Mesendoderm (in vitro differentiated cells): ENCODE measurements at regions not wholly inside any gene's neighbourhood (a gene's known extent, or its start where the extent isn't known, plus 50 kb on each side); places are given as distances from the start of the nearest gene placed in this dataset.

Source experiments
- DNase-seq: peaks from one replicate; pipeline ENCODE4 v3.0.0; 2013
- H2AK5ac ChIP-seq: 2 replicates; pipeline ENCODE4 v1.6.1; 2013; ENCODE audit warnings: low read length, inconsistent platforms
- H2BK120ac ChIP-seq: 2 replicates; pipeline ENCODE4 v1.6.1; 2013; ENCODE audit warnings: low read depth, mild to moderate bottlenecking, low read length, moderate library complexity, mixed read lengths
- H2BK15ac ChIP-seq: replicated peaks from 2 replicates; pipeline ENCODE4 v1.6.1; 2013; ENCODE audit warnings: low read depth, mild to moderate bottlenecking, moderate library complexity
- H2BK5ac ChIP-seq: 2 replicates; pipeline ENCODE4 v1.6.1; 2013; ENCODE audit warnings: low read length, inconsistent platforms
- H3K18ac ChIP-seq: 2 replicates; pipeline ENCODE4 v1.6.1; 2013; ENCODE audit warnings: mild to moderate bottlenecking, low read length, mixed read lengths
- H3K23ac ChIP-seq: one replicate; pipeline ENCODE4 v1.6.1; 2013; ENCODE audit warnings: low read length
- H3K27ac ChIP-seq: 2 replicates; pipeline ENCODE4 v1.5.1; 2013; ENCODE audit warnings: low read depth, mild to moderate bottlenecking, inconsistent platforms, low read length, moderate library complexity
- H3K27me3 ChIP-seq: 2 replicates; pipeline ENCODE4 v1.6.1; 2013; ENCODE audit warnings: low read length, control low read depth, mild to moderate bottlenecking, inconsistent platforms; ENCODE audit not compliant: insufficient read depth, poor library complexity
- H3K36me3 ChIP-seq: 2 replicates; pipeline ENCODE4 v1.6.1; 2013; ENCODE audit warnings: low read length, inconsistent platforms; ENCODE audit not compliant: control insufficient read depth, insufficient read depth
- H3K4ac ChIP-seq: one replicate; pipeline ENCODE4 v1.6.1; 2013; ENCODE audit warnings: low read depth, mild to moderate bottlenecking, low read length, moderate library complexity
- H3K4me1 ChIP-seq: 2 replicates; pipeline ENCODE4 v1.6.1; 2013; ENCODE audit warnings: low read depth, low read length, inconsistent platforms; ENCODE audit not compliant: control insufficient read depth
- H3K4me2 ChIP-seq: 2 replicates; pipeline ENCODE4 v1.6.1; 2013; ENCODE audit warnings: low read length
- H3K4me3 ChIP-seq: 2 replicates; pipeline ENCODE4 v1.5.1; 2013; ENCODE audit warnings: mild to moderate bottlenecking, low read length
- H3K56ac ChIP-seq: one replicate; pipeline ENCODE4 v1.6.1; 2013; ENCODE audit warnings: low read length
- H3K79me1 ChIP-seq: 2 replicates; pipeline ENCODE4 v1.6.1; 2013; ENCODE audit warnings: low read length, inconsistent platforms
- H3K79me2 ChIP-seq: 2 replicates; pipeline ENCODE4 v1.6.1; 2013; ENCODE audit warnings: mild to moderate bottlenecking, low read length; ENCODE audit not compliant: control insufficient read depth, insufficient read depth
- H3K9ac ChIP-seq: 2 replicates; pipeline ENCODE4 v1.6.1; 2013; ENCODE audit warnings: low read length, inconsistent platforms
- H4K5ac ChIP-seq: one replicate; pipeline ENCODE4 v1.6.1; 2013; ENCODE audit warnings: low read length
- H4K8ac ChIP-seq: one replicate; pipeline ENCODE4 v1.6.1; 2013; ENCODE audit warnings: low read depth, mild to moderate bottlenecking, control low read depth, low read length, moderate library complexity
- whole genome bisulfite sequencing: extraction: QIAGEN DNeasy Blood & Tissue Kit; methylation state at CpG from one replicate; pipeline ENCODE4 v1.1.7; 2013; ENCODE audit warnings: low lambda C conversion rate, missing lambda C conversion rate; ENCODE audit not compliant: insufficient coverage; ENCODE audit errors: extremely low coverage; 5-methylcytosine and 5-hydroxymethylcytosine counted together

DNA sequence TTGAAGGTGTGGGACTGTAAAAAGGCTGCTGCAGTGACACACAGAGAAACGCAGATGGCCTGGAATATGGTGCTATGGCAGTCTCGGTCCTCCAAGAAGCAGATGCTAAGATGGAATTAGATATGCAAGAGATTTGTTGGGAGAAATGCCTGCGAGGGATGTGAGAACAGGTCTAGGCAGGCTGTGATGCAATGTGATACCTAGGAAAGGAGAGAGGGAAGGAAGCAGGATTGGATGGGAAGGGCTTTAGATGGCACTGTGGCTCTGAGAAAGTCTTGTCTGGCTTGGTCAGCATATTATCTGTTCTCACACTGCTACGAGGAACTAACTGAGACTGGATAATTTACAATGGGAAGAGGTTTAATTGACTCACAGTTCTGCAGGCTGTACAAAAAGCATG is 374.4 kb downstream of the BCAT1 start:
- Histone ChIP-seq H2BK5ac (no peak overlapping the region), H3K4me2 (no peak overlapping the region), H2BK120ac (no peak overlapping the region), H2AK5ac (no peak overlapping the region), H3K4ac (no peak overlapping the region), H3K27ac (no peak overlapping the region), H3K56ac (no peak overlapping the region), H3K27me3 (no peaks in the 10 kb centered on the region), H3K79me1 (no peaks in the 10 kb centered on the region), H4K8ac (no peak overlapping the region), H3K23ac (no peak overlapping the region), H3K18ac (no peak overlapping the region), H4K5ac (no peak overlapping the region), H3K36me3 (no peaks in the 10 kb centered on the region), H2BK15ac (no peak overlapping the region), H3K4me1 (no peaks in the 10 kb centered on the region), H3K79me2 (no peaks in the 10 kb centered on the region), H3K9ac (no peak overlapping the region), H3K4me3 (no peak overlapping the region)
- WGBS = no CpG with 5 or more reads among the region's 4 CpGs
- peak; percentile 68 for DNase-seq

DNA sequence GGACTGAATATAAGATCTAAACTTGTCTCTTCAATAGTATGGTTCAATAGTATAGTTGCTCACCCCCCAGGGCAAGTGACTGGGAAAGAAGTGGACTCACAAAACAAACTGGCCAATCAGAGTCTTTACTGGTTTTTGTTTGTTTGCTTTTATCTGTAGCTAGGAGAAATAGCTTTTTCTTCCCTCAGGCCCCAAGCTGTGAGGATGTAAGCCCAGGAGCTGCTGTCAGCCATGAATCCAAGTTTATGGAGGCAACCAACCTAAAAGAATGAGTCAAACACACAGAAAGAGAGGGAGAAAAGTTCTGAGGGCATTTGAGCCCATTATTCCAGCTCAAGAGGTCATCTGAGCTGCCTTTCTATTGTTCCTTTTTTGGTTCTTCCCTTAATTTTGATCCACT is 375.3 kb downstream of the BCAT1 start:
- Histone ChIP-seq H4K5ac (no peak overlapping the region), H3K36me3 (no peaks in the 10 kb centered on the region)

DNA sequence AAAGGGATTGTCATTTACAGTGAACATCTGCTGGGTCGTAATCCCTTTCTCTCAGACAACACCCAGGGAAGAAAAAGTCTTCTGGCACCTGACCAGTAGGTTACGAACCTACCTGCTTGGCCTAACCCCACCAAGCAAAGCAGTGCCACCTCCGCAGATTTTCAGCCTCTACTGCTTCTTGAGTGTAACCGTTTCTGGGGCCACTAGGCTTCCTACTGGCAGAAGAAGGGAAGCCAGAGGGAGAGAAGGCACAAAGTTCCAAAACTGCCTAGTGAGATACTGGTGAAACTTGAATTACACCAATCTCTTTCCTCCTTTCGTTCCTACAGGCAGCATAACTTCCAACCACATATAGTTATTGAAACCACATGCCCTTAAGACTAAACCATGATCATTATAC is 383.6 kb downstream of the BCAT1 start:
- Histone ChIP-seq H3K79me2 (no peaks in the 10 kb centered on the region), H3K79me1 (peaks cover 2% of the 10 kb centered on the region), H3K4me2 (no peak overlapping the region), H2BK120ac (no peak overlapping the region), H3K9ac (no peak overlapping the region), H3K18ac (no peak overlapping the region), H3K4me3 (no peak overlapping the region), H3K4me1 (peaks cover 6% of the 10 kb centered on the region), H2BK5ac (no peak overlapping the region), H4K8ac (no peak overlapping the region), H3K27me3 (no peaks in the 10 kb centered on the region), H3K4ac (no peak overlapping the region), H2AK5ac (no peak overlapping the region), H3K23ac (no peak overlapping the region), H3K27ac (no peak overlapping the region), H3K56ac (no peak overlapping the region), H4K5ac (no peak overlapping the region), H3K36me3 (no peaks in the 10 kb centered on the region), H2BK15ac (no peak overlapping the region)
- peak; percentile 51 for DNase-seq
- WGBS = no CpG with 5 or more reads among the region's 5 CpGs

More for the DNA sequence above, 375.3 kb downstream of the BCAT1 start:
- no peak overlapping the region for H3K56ac ChIP-seq
- H3K4me1 ChIP-seq = no peaks in the 10 kb centered on the region
- no peak overlapping the region for H2BK15ac ChIP-seq
- no peaks in the 10 kb centered on the region for H3K79me1 ChIP-seq
- H3K27ac ChIP-seq = no peak overlapping the region
- no peaks in the 10 kb centered on the region for H3K79me2 ChIP-seq
- H4K8ac ChIP-seq = no peak overlapping the region
- no peak overlapping the region for H2BK5ac ChIP-seq
- H3K9ac ChIP-seq = no peak overlapping the region
- no peak overlapping the region for H2AK5ac ChIP-seq
- H2BK120ac ChIP-seq = no peak overlapping the region
- no peak overlapping the region for H3K4me2 ChIP-seq
- no peak overlapping the region for H3K23ac ChIP-seq
- H3K27me3 ChIP-seq = no peaks in the 10 kb centered on the region
- H3K4ac ChIP-seq = no peak overlapping the region
- peak; percentile 32 for DNase-seq
- H3K4me3 ChIP-seq = no peak overlapping the region
- H3K18ac ChIP-seq = no peak overlapping the region

DNA sequence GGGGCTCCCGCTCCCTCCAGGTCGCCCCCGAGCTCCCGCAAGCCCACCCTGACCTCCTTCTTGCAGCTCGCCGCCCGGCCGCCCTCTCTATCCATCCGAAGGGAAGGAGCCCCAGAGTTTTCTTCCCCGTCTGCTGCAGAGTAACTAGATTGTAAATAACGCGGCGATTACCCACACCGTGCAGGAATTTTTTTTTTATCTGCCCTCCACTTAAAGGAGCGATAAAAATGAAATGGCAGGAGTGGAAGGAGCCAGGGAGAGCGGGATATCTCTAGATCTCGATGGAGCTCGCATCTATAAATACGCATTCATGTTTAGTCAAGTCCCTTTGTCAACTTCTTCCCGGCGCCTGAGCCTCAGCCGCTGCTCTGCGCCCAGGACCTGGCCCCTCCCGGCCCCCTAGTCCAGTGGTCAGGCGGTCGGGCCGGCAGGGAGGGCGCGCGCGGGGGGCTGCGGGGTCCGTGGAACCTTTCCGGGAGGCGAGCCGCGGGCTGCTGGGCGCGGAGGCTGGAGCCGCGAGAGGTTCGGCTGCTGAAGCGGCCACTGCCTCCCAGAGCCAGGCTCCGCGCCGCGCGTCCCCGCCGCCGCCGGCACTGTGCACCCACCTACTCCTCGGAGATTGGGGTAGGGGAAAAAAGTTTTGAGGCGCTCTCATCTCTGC is 386.0 kb downstream of the BCAT1 start:
- no CpG with 5 or more reads among the region's 54 CpGs for WGBS
- Histone ChIP-seq H3K56ac (peak overlapping the region; percentile 84), H3K79me1 (peaks cover 2% of the 10 kb centered on the region), H3K36me3 (no peaks in the 10 kb centered on the region), H3K27me3 (no peaks in the 10 kb centered on the region), H3K18ac (peak overlapping the region; percentile 99), H3K4me2 (peak overlapping the region; percentile 86), H3K9ac (peak overlapping the region; percentile 78), H2AK5ac (no peak overlapping the region), H4K8ac (no peak overlapping the region), H2BK15ac (peak overlapping the region; percentile 86), H3K4me1 (peaks cover 6% of the 10 kb centered on the region), H2BK120ac (peak overlapping the region; percentile 93), H2BK5ac (no peak overlapping the region), H3K27ac (peak overlapping the region; percentile 49), H3K23ac (peak overlapping the region; percentile 36), H3K4me3 (peak overlapping the region; percentile 77), H3K79me2 (no peaks in the 10 kb centered on the region), H3K4ac (peak overlapping the region; percentile 89), H4K5ac (no peak overlapping the region)
- DNase-seq = peak; percentile 74

DNA sequence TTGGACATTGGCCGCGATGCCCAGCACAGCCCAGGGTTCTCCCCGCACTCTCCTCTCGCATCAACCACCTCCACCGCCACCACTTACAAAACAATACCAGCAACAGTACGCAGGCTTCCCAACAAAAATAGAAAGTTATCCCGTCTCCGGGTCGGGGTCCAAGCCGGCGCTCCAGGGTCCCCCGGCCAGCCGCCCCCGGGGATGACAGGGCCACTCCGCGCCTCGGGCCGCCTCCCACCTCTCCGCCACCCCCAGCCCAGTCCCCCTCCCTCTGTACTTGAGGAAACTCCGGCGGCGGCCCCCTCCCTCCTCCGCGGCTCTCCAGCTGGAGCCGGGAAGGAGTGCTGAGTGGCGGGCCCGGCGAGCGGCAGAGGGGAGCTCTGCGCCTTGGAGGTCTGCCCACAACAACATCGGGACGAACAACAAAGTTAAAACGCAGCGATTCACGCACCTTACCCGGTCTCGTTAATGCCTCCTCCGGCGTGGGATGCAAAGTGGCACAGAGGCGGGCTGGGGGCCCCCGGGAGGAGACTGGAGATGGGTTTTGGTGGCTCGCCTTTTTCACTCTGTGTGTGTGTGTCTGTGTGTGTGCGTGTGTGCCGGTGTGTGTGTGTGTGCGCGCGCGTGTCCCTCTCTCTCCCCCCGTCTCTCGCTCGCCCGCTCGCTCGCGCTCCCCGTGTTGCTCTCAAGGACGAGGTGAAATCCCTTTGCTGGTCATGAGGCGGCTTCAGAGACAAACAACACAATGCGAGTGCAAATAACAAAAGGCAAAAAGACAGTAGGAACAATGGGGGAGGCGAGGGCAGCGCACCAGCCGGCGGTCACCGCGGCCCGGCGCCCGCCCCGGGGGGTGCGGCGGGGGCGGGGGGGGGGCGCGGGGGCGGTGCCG is 386.8 kb downstream of the BCAT1 start:
- no CpG with 5 or more reads among the region's 76 CpGs for WGBS
- Histone ChIP-seq H3K79me2 (no peaks in the 10 kb centered on the region), H3K23ac (no peak overlapping the region), H3K4me1 (peaks cover 6% of the 10 kb centered on the region), H2BK5ac (peak overlapping the region; percentile 91), H2BK120ac (peak overlapping the region; percentile 63), H3K56ac (peak overlapping the region; percentile 97), H2BK15ac (peak overlapping the region; percentile 86), H3K27me3 (no peaks in the 10 kb centered on the region), H3K27ac (peak overlapping the region; percentile 7), H3K4me3 (peak overlapping the region; percentile 27), H2AK5ac (no peak overlapping the region), H3K36me3 (no peaks in the 10 kb centered on the region), H3K79me1 (peaks cover 2% of the 10 kb centered on the region), H4K8ac (peak overlapping the region; percentile 91), H3K9ac (peak overlapping the region; percentile 86), H3K4me2 (peak overlapping the region; percentile 81), H3K4ac (peak overlapping the region; percentile 89), H4K5ac (no peak overlapping the region), H3K18ac (peak overlapping the region; percentile 99)
- peak; percentile 93 for DNase-seq
